ENCODE measurements at regions not wholly inside any gene's neighbourhood (a gene's known extent, or its start where the extent isn't known, plus 50 kb on each side); places are given as distances from the start of the nearest gene placed in this dataset.

GRCh38 chr5:53276825-53277224, 167.3 kb upstream of the MOCS2 start:
- no peak overlapping the region for H3K27ac ChIP-seq
- WGBS, 3 donors = 14 to 52% (median 20%) methylated on average over 3 of the region's 3 CpGs

GRCh38 chr5:53277491-53277890, 167.9 kb upstream of the MOCS2 start:
- Histone ChIP-seq H3K9me3 (no peaks in the 10 kb centered on the region), H3K36me3 (no peaks in the 10 kb centered on the region), H3K4me1 (ENCODE audit: insufficient read depth) (no peaks in the 10 kb centered on the region), H3K27me3 (no peaks in the 10 kb centered on the region), H3K4me3 (no peak overlapping the region), H3K27ac (no peak overlapping the region)
- DNase-seq = no peak
- WGBS, 3 donors = 66 to 72% (median 68%) methylated on average over 1 of the region's 1 CpG
- intact Hi-C loops (cut with DNase I) = no loop called here
- TF ChIP-seq EP300 (IDR thresholded peaks at IDR 0.05) = no peak

More at GRCh38 chr5:53276825-53277224, 167.3 kb upstream of the MOCS2 start:
- intact Hi-C loops (cut with DNase I) = no loop called here
- no peak for DNase-seq
- H3K4me1 ChIP-seq (ENCODE audit: insufficient read depth) = no peaks in the 10 kb centered on the region
- H3K4me3 ChIP-seq = no peak overlapping the region
- TF ChIP-seq POLR2A (IDR thresholded peaks at IDR 0.05) = no peak
- peak; percentile 59 for TF ChIP-seq EP300 (IDR thresholded peaks at IDR 0.05)
- TF ChIP-seq CTCF (IDR thresholded peaks at IDR 0.05) = no peak
- no peaks in the 10 kb centered on the region for H3K27me3 ChIP-seq
- no peaks in the 10 kb centered on the region for H3K9me3 ChIP-seq
- H3K36me3 ChIP-seq = no peaks in the 10 kb centered on the region

- H3K27ac ChIP-seq = no peak overlapping the region
- no peak overlapping the region for H3K4me3 ChIP-seq
- H3K36me3 ChIP-seq = no peaks in the 10 kb centered on the region
- H3K27me3 ChIP-seq = no peaks in the 10 kb centered on the region
- no peaks in the 10 kb centered on the region for H3K4me1 ChIP-seq (ENCODE audit: insufficient read depth)
- peaks cover 0 to 3% of the 10 kb centered on the region in 2 donors for H3K9me3 ChIP-seq
- no peak for DNase-seq
- no peak for TF ChIP-seq CTCF (IDR thresholded peaks at IDR 0.05)
- TF ChIP-seq POLR2A (IDR thresholded peaks at IDR 0.05) = no peak
- no peak for TF ChIP-seq EP300 (IDR thresholded peaks at IDR 0.05)
- intact Hi-C loops (cut with DNase I) = no loop called here
Observed at GRCh38 chr5:53287573-53287972, 178.0 kb upstream of the MOCS2 start.

GRCh38 chr5:53288511-53288910, 179.0 kb upstream of the MOCS2 start:
- Histone ChIP-seq H3K4me1 (ENCODE audit: insufficient read depth) (no peaks in the 10 kb centered on the region), H3K27me3 (no peaks in the 10 kb centered on the region), H3K36me3 (no peaks in the 10 kb centered on the region), H3K27ac (no peak overlapping the region), H3K4me3 (no peak overlapping the region), H3K9me3 (peaks cover 0 to 3% of the 10 kb centered on the region in 2 donors)
- intact Hi-C loops (cut with DNase I) = no loop called here
- no peak for DNase-seq
- TF ChIP-seq POLR2A (IDR thresholded peaks at IDR 0.05) = no peak
- no peak for TF ChIP-seq CTCF (IDR thresholded peaks at IDR 0.05)
- no peak for TF ChIP-seq EP300 (IDR thresholded peaks at IDR 0.05)

GRCh38 chr5:53291047-53291446, 181.5 kb upstream of the MOCS2 start:
- Histone ChIP-seq H3K4me1 (ENCODE audit: insufficient read depth) (no peaks in the 10 kb centered on the region), H3K27ac (no peak overlapping the region), H3K36me3 (no peaks in the 10 kb centered on the region), H3K4me3 (no peak overlapping the region), H3K27me3 (no peaks in the 10 kb centered on the region), H3K9me3 (peaks cover 0 to 3% of the 10 kb centered on the region in 2 donors)
- DNase-seq = no peak
- 68 to 71% (median 68%) methylated on average over 4 of the region's 4 CpGs for WGBS, 3 donors
- intact Hi-C loops (cut with DNase I) = no loop called here
- TF ChIP-seq EP300 (IDR thresholded peaks at IDR 0.05) = no peak
- TF ChIP-seq POLR2A (IDR thresholded peaks at IDR 0.05) = no peak
- no peak for TF ChIP-seq CTCF (IDR thresholded peaks at IDR 0.05)
